HCT116 (cell line): ENCODE measurements at regions not wholly inside any gene's neighbourhood (a gene's known extent, or its start where the extent isn't known, plus 50 kb on each side); places are given as distances from the start of the nearest gene placed in this dataset.

ENCODE experiments used
- ATAC-seq: fragments of 200-7000 bp; cut with Tn5 transposase; 2 replicates; pipeline ENCODE4 v1.9.1; 2020; ENCODE audit warnings: mild to moderate bottlenecking, moderate library complexity
- BruUV-seq: library from RNA; stranded (reverse); fragments of 400-500 nt; replicated peaks from 2 replicates; lab custom pipeline; 2021; lab: Mats Ljungman, UMichigan
- CTCF ChIA-PET: fragments of 300-600 bp; sonication (Branson Sonifier 250); formaldehyde crosslinking; loops from one replicate; lab custom pipeline; 2021; ENCODE audit warnings: antibody characterized with exemption; lab: Charles Lee
- POLR2A ChIA-PET: fragments of 300-600, 350-600 bp; sonication (Branson Sonifier 250); formaldehyde crosslinking; loops from one replicate; lab custom pipeline; 2021; ENCODE audit warnings: antibody characterized with exemption; lab: Charles Lee
- RAD21 ChIA-PET, 2 experiments: fragments of 300-600 bp; sonication (Branson Sonifier 250); formaldehyde crosslinking; loops; one replicate each; lab custom pipeline; 2023; ENCODE audit warnings: low total read pairs in 2 of 2; ENCODE audit not compliant: uncharacterized antibody in 2 of 2, unreplicated experiment in 2 of 2, low non-redundant PET in 1 of 2; lab: Charles Lee
- DNase-seq: peaks from one replicate; pipeline ENCODE4 v3.0.0-alpha.2; 2010; ENCODE audit warnings: low read depth, low spot score
- H2AFZ ChIP-seq: fragments of 200-600 bp; shearing (Covaris generic), sonication (generic); 2 replicates; pipeline ENCODE4 v1.6.1; 2017; ENCODE audit warnings: low read depth, mixed run types, mixed read lengths, antibody characterized with exemption, low read length; ENCODE audit not compliant: poor library complexity, severe bottlenecking
- H3K27ac ChIP-seq: 2 replicates; pipeline ENCODE4 v1.5.1; 2012; ENCODE audit warnings: low read depth, low read length
- H3K27me3 ChIP-seq: fragments of 200-600 bp; sonication (generic); 2 replicates; pipeline ENCODE4 v1.6.1; 2016; ENCODE audit warnings: mixed run types, low read length, mixed read lengths; ENCODE audit not compliant: insufficient read depth
- H3K36me3 ChIP-seq, 2 experiments: fragments of 200-500 bp in 1 of 2; fragments of 200-600 bp in 1 of 2; sonication (Bioruptor generic) in 1 of 2; sonication (generic) in 1 of 2; 2 replicates each; pipeline versions ENCODE4 v1.5.1 to v1.6.1; 2014 to 2016; ENCODE audit warnings: low read length in 2 of 2, inconsistent platforms in 1 of 2, mixed read lengths in 1 of 2, mixed run types in 1 of 2; ENCODE audit not compliant: insufficient read depth in 2 of 2, control insufficient read depth in 1 of 2
- H3K4me1 ChIP-seq, 2 experiments: fragments of 200-600 bp in 1 of 2; sonication (generic) in 1 of 2; 2 replicates each; pipeline versions ENCODE4 v1.5.1 to v1.6.1; 2012 to 2017; ENCODE audit warnings: low read length in 2 of 2, inconsistent platforms in 1 of 2, mild to moderate bottlenecking in 1 of 2, mixed read lengths in 1 of 2, mixed run types in 1 of 2, moderate library complexity in 1 of 2; ENCODE audit not compliant: insufficient read depth in 2 of 2, control insufficient read depth in 1 of 2
- H3K4me2 ChIP-seq: fragments of 200-600 bp; sonication (generic); 2 replicates; pipeline ENCODE4 v1.6.1; 2017; ENCODE audit warnings: mixed run types, low read length, mixed read lengths
- H3K4me3 ChIP-seq, 2 experiments: fragments of 200-600 bp in 1 of 2; sonication (generic) in 1 of 2; replicated peaks in 1 of 2; 2 replicates each; pipeline ENCODE4 v1.5.1; 2011 to 2016; ENCODE audit warnings: low read length in 2 of 2, control low read depth in 1 of 2, low read depth in 1 of 2, mild to moderate bottlenecking in 1 of 2, mixed read lengths in 1 of 2, mixed run types in 1 of 2
- H3K79me2 ChIP-seq: fragments of 200-600 bp; sonication (generic); 2 replicates; pipeline ENCODE4 v1.6.1; 2017; ENCODE audit warnings: mild to moderate bottlenecking, mixed run types, low read length, moderate library complexity, mixed read lengths; ENCODE audit not compliant: insufficient read depth
- H3K9ac ChIP-seq: fragments of 200-600 bp; sonication (generic); 2 replicates; pipeline ENCODE4 v1.6.1; 2016; ENCODE audit warnings: low read length, mixed read lengths
- H3K9me2 ChIP-seq: fragments of 200-600 bp; sonication (generic), shearing (Covaris generic); 2 replicates; pipeline ENCODE4 v1.6.1; 2017; ENCODE audit warnings: mixed run types, mild to moderate bottlenecking, moderate library complexity; ENCODE audit not compliant: insufficient read depth
- H3K9me3 ChIP-seq, 2 experiments: fragments of 200-500 bp in 1 of 2; fragments of 200-600 bp in 1 of 2; sonication (Bioruptor generic) in 1 of 2; sonication (generic) in 1 of 2; 2 replicates each; pipeline ENCODE4 v1.6.1; 2014 to 2017; ENCODE audit warnings: low read length in 2 of 2, mixed read lengths in 2 of 2, inconsistent platforms in 1 of 2, low read depth in 1 of 2, mild to moderate bottlenecking in 1 of 2, mixed run types in 1 of 2, moderate library complexity in 1 of 2; ENCODE audit not compliant: control insufficient read depth in 1 of 2, insufficient read depth in 1 of 2
- H4K20me1 ChIP-seq: fragments of 200-600 bp; sonication (generic), shearing (Covaris generic); 2 replicates; pipeline ENCODE4 v1.6.1; 2017; ENCODE audit warnings: mixed run types, mild to moderate bottlenecking, moderate library complexity; ENCODE audit not compliant: insufficient read depth
- CBX3 ChIP-seq: IDR thresholded peaks from 2 replicates; pipeline ENCODE4 v1.6.1; 2012; ENCODE audit warnings: low read depth
- CEBPB ChIP-seq: IDR thresholded peaks from 2 replicates; pipeline ENCODE4 v1.6.1; 2012; ENCODE audit warnings: low read depth
- EGR1 ChIP-seq: IDR thresholded peaks from 2 replicates; pipeline ENCODE4 v1.6.1; 2012; ENCODE audit warnings: low read depth
- POLR2AphosphoS5 ChIP-seq: IDR thresholded peaks from 2 replicates; pipeline ENCODE4 v1.6.1; 2011; ENCODE audit warnings: mild to moderate bottlenecking, low read depth, low read length, moderate library complexity
- SRF ChIP-seq: IDR thresholded peaks from 2 replicates; pipeline ENCODE4 v1.6.1; 2012; ENCODE audit warnings: low read depth
- TCF7L2 ChIP-seq: IDR thresholded peaks from 2 replicates; pipeline ENCODE4 v1.7.0; 2011; ENCODE audit warnings: borderline replicate concordance, inconsistent platforms; ENCODE audit not compliant: insufficient read depth, insufficient read length; ENCODE audit errors: extremely low read depth
- intact Hi-C: fragments of 100-400 bp; cut with micrococcal nuclease; formaldehyde crosslinking; loops from 2 replicates; pipeline ENCODE4 v1.10.0; 2022
- TF ChIP-seq, protein P1 (sequence below): IDR thresholded peaks from 2 replicates; pipeline ENCODE4 v1.6.1; 2012
- TF ChIP-seq, protein P2 (sequence below): IDR thresholded peaks from 2 replicates; pipeline ENCODE4 v1.6.1; 2012; ENCODE audit warnings: low read depth
- TF ChIP-seq, protein P3 (sequence below), 3 experiments: fragments of 200-600 bp in 1 of 3; sonication (generic) in 1 of 3; IDR thresholded peaks in 2 of 3; conservative IDR thresholded peaks in 1 of 3; 2 replicates each; pipeline ENCODE4 v1.5.1; 2012 to 2017; ENCODE audit warnings: low read depth in 2 of 3, low read length in 2 of 3, antibody characterized with exemption in 1 of 3, borderline replicate concordance in 1 of 3, control low read depth in 1 of 3, mild to moderate bottlenecking in 1 of 3, mixed read lengths in 1 of 3, mixed run types in 1 of 3, moderate library complexity in 1 of 3; ENCODE audit not compliant: insufficient read depth in 1 of 3

DNA sequence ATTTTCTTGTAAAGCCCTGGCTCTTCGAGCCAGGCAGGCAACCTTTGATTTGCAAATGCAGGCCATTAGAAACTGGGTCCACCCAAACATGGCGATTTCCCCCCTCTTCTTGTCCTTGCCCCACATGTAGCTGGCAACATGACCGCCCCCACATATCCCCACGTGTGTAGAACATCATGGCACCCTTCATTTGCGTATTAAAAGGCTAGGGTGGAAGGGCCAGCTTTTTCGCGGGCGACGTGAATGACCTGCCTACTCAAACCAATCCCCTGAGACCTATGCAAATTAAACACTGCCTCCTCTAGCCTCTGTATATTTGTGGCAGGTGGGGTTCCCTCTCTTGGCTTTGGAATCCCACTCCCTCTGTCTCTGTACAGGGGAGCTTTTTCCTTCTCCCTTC, 107.0 kb upstream of the CLINT1 start:
- H3K79me2 ChIP-seq, result no peaks in the 10 kb centered on the region
- no TSS peak for BruUV-seq
- no peaks in the 10 kb centered on the region for H4K20me1 ChIP-seq
- no peaks in the 10 kb centered on the region for H3K9me3 ChIP-seq
- ChIA-PET RAD21 (no interaction called here), POLR2A (no interaction called here), CTCF (no interaction called here)
- no peaks in the 10 kb centered on the region for H3K4me1 ChIP-seq
- ATAC-seq (no peak), DNase-seq (no peak)
- no peaks in the 10 kb centered on the region for H3K27me3 ChIP-seq
- no peak overlapping the region for H3K4me2 ChIP-seq
- TF ChIP-seq POLR2AphosphoS5 (no peak), CBX3 (no peak)
- no peak overlapping the region for H2AFZ ChIP-seq
- intact Hi-C loops, result no loop called here
- no peak overlapping the region for H3K4me3 ChIP-seq
- no peaks in the 10 kb centered on the region for H3K36me3 ChIP-seq
- H3K9me2 ChIP-seq, result no peaks in the 10 kb centered on the region
- H3K9ac ChIP-seq, result no peak overlapping the region
- no peak overlapping the region for H3K27ac ChIP-seq

DNA sequence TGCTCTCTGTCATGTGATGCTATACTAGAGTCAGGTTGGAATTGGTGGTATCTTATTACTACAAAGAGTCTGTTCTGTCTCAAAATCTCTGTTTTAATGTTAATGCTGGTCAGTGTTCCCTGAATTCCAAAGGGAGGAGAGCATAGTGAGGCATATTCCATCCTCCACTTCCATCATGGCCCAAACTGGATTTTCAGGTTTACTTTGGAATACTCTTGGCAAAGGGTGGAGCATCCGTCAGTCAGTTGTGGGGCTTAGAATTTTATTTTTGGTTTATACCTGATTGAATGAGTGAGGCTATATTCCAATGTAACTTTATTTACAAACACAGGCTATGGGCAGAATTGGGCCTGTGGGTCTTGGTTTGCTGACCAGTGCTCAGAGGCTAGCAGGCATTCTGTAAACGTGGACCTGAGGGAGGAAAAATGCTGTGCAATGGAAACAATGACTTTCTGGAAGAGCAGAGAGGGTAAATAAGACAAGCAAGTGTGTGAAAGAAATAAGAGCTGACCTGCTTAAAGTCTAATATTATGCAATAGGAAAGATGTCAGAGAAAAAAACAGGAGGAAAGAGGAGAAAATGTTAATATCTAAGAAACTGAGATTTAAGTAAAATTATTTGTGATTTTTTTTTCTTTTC, 106.2 kb upstream of the CLINT1 start:
- H3K9me2 ChIP-seq, result no peaks in the 10 kb centered on the region
- H3K79me2 ChIP-seq, result no peaks in the 10 kb centered on the region
- no peaks in the 10 kb centered on the region for H3K4me1 ChIP-seq
- H3K27ac ChIP-seq, result no peak overlapping the region
- no peaks in the 10 kb centered on the region for H4K20me1 ChIP-seq
- ChIA-PET POLR2A (no interaction called here), RAD21 (no interaction called here), CTCF (interaction anchor here (1.8 kb wide), 1 partner anchor 16 kb away, joined by 4 read pairs; no protein-coding TSS in a partner anchor)
- ATAC-seq (no peak), DNase-seq (no peak)
- no peaks in the 10 kb centered on the region for H3K36me3 ChIP-seq
- H3K4me3 ChIP-seq, result no peak overlapping the region
- no TSS peak for BruUV-seq
- TF ChIP-seq TCF7L2 (no peak), CBX3 (no peak), EGR1 (no peak), CEBPB (no peak), SRF (no peak), POLR2AphosphoS5 (no peak)
- TF ChIP-seq, protein P1, sequence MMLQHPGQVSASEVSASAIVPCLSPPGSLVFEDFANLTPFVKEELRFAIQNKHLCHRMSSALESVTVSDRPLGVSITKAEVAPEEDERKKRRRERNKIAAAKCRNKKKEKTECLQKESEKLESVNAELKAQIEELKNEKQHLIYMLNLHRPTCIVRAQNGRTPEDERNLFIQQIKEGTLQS, result no peak
- TF ChIP-seq, protein P2, sequence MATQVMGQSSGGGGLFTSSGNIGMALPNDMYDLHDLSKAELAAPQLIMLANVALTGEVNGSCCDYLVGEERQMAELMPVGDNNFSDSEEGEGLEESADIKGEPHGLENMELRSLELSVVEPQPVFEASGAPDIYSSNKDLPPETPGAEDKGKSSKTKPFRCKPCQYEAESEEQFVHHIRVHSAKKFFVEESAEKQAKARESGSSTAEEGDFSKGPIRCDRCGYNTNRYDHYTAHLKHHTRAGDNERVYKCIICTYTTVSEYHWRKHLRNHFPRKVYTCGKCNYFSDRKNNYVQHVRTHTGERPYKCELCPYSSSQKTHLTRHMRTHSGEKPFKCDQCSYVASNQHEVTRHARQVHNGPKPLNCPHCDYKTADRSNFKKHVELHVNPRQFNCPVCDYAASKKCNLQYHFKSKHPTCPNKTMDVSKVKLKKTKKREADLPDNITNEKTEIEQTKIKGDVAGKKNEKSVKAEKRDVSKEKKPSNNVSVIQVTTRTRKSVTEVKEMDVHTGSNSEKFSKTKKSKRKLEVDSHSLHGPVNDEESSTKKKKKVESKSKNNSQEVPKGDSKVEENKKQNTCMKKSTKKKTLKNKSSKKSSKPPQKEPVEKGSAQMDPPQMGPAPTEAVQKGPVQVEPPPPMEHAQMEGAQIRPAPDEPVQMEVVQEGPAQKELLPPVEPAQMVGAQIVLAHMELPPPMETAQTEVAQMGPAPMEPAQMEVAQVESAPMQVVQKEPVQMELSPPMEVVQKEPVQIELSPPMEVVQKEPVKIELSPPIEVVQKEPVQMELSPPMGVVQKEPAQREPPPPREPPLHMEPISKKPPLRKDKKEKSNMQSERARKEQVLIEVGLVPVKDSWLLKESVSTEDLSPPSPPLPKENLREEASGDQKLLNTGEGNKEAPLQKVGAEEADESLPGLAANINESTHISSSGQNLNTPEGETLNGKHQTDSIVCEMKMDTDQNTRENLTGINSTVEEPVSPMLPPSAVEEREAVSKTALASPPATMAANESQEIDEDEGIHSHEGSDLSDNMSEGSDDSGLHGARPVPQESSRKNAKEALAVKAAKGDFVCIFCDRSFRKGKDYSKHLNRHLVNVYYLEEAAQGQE, result no peak
- TF ChIP-seq, protein P3, sequence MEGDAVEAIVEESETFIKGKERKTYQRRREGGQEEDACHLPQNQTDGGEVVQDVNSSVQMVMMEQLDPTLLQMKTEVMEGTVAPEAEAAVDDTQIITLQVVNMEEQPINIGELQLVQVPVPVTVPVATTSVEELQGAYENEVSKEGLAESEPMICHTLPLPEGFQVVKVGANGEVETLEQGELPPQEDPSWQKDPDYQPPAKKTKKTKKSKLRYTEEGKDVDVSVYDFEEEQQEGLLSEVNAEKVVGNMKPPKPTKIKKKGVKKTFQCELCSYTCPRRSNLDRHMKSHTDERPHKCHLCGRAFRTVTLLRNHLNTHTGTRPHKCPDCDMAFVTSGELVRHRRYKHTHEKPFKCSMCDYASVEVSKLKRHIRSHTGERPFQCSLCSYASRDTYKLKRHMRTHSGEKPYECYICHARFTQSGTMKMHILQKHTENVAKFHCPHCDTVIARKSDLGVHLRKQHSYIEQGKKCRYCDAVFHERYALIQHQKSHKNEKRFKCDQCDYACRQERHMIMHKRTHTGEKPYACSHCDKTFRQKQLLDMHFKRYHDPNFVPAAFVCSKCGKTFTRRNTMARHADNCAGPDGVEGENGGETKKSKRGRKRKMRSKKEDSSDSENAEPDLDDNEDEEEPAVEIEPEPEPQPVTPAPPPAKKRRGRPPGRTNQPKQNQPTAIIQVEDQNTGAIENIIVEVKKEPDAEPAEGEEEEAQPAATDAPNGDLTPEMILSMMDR (IDR thresholded peaks at IDR 0.05 in 2 of 3, conservative IDR thresholded peaks at IDR 0.05 in 1 of 3; ENCODE audit: borderline replicate concordance in 1 of 3, insufficient read depth in 1 of 3, low read depth in 2 of 3, low read length in 2 of 3), result no peak
- H3K27me3 ChIP-seq, result no peaks in the 10 kb centered on the region
- H3K9ac ChIP-seq, result no peak overlapping the region
- H3K9me3 ChIP-seq, result no peaks in the 10 kb centered on the region
- intact Hi-C loops, result no loop called here
- no peak overlapping the region for H3K4me2 ChIP-seq
- no peak overlapping the region for H2AFZ ChIP-seq
